ENCODE measurements at regions not wholly inside any gene's neighbourhood (a gene's known extent, or its start where the extent isn't known, plus 50 kb on each side); places are given as distances from the start of the nearest gene placed in this dataset.

DNA sequence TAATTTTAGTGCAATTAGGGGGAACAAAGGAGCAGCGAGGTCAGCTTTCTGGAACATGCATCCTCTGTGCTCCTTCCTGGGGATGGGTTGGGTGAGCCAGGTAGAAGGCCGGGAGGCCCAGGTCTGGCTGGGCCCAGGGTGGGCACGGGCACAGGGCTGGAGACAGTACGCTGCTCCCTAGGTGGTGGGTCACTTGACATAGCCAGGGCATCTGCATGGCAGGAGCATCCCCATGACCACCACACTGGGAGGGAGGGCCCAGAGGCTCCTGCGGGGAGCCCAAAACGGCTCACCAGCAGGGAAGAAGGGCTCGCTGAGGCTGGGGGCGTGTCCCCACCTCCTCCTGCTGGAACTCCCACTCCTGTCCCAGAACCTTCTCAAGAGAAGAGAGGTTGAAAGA, 216.8 kb downstream of the NXNL2 start:
- FAIRE-seq (no peak), DNase-seq (ENCODE audit: insufficient read length, low spot score) (no peak)

DNA sequence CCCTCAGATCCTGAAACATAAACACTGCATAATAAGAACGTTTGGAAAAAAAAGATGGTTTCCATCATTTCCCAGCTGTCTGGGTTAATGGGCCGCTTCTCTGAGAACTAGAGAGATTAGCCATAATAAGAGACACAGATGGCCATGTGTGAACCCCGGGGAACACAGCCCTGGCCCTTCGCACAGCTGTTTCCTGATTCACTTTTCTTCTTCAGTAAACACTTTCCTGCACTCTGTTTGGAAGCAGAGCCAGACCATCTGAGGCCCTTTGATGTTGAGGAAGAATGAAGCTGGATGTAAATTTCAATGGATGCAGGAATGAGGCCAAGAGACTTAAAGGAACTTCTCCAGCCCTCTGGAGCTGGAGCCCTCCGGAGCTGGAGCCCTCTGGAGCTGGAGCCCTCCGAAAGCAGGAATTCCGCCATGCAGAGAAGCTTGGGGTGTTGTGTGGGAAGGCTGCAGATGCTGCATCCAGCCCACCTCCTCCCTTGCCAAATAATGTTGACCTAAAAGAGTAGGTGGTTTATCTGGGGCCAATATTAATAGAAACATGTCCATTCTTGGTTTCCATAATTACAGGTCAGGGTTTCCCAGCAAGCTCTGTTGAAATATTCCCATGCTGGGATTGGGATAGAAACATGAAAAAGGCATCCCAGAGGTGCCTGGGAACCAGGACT, 218.9 kb downstream of the NXNL2 start:
- no peak for FAIRE-seq
- DNase-seq (ENCODE audit: insufficient read length, low spot score) = no peak

DNA sequence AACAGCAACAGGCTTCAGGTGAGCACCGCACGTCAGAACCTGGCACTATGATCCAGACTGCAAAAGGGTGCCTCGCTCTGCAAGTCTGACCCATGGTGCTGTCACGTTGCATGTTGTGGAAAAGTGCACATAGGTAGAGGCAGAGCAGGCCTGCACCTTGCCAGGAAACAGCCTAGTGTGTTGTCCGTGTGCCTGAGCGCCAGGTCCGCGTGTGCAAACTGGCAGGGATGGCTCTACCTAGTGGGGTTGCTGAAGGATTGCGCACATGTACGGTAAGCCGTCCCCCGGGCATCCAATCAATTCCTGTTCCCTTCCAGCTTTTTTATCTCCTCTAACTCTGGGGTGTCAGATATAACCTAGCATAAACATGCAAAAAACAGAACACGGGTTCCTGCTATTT, 219.5 kb downstream of the NXNL2 start:
- FAIRE-seq = no peak
- DNase-seq (ENCODE audit: insufficient read length, low spot score) = no peak

DNA sequence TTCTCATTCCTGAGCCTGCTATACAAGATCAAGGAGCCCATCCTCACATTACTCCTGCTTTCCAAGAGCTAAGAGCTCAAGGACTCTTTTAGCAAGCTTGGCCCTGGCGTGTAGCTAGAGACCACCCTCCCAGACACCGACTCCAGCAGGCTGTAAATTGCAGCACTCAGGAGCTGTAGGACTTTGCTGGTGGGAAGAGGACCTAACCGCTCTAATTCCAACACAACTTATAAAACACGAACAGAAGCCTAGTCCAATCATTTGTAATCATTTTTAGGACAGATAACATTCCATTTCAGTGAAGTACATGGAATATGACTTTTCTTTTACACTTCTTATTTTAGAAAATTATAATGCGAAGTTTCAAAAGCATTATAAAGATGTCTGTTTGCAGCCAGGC, 219.9 kb downstream of the NXNL2 start:
- FAIRE-seq = no peak

DNA sequence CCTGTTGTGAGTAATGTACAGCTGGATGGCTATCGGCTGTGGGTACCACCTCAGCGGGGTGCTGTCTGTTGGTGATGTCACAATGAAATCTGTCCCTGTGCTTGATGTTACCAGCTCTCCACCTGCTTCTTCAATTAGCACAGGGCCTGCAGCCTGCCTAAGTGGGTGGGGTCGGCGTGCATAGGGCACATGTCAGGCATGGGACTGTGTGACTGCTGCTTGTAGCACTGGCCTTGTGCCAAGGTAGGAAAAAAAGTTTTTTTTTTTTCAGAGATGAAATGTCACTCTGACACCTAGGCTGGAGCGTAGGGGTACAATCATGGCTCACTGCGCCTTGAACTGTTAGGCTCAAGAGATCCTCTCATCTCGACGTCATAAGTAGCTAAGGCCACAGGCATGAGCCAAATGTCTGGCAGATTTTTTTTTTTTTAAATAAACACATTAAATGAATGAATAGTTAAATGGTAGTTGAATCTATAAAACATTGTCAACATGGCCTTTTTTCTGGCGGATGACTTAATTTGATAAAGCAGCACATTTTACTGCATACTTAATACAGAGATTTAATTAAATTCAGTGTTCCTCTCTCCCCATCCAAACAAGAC, 222.5 kb downstream of the NXNL2 start:
- DNase-seq (ENCODE audit: insufficient read length, low spot score) = no peak
- FAIRE-seq = no peak

More for the DNA sequence above, 219.9 kb downstream of the NXNL2 start:
- no peak for DNase-seq (ENCODE audit: insufficient read length, low spot score)

DNA sequence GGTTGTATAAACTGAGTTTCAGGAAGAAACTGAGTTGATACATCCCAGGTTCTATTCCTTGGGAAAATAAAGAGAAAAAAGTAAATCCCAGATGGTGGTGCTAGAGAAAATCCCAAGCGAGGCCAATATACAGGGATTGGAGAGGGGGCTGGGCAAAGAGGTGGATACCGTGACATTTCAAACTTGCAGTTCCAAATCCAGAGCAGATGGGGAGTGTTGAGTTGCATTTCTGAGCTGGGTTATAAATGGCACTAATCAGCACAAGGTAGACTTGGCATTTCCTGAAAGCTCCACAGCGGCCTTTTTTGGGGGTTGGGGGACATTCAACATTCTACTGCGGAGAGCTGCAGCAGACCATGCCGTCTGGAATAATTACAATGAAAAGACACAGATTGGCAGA, 224.4 kb downstream of the NXNL2 start:
- FAIRE-seq (no peak), DNase-seq (ENCODE audit: insufficient read length, low spot score) (no peak)

DNA sequence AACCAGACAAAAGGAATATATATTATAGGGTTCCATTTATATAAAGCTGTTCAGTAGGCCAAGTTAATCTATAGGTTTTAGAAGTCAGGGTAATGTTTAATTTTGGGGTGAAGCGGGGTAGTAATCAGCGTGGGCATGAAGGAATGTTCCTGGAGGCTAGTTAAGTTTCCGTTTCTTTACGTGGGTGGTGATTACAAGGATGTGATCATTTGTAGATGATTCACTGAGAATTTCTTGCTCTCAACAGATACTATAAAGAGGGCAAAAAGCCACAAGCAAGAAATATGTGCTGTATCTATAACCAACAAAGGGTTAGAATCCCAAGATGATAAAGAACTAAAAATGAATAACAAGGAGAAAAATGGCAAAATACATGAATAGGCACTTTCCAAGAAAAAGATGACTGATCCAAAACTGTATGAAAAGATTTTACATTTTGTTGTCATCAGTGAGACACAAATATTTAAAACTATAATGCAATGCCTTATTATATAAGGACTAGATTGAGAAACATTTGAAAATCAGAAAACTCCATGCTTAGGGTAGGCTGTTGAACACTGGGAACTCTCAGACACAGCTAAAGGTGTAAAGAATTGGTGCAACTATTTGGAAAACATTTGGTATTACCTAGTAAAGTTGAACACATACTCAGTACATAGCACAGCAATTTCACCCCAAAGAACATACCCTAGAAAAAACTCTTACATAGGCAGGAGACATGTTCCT, 224.3 kb upstream of the S1PR3 start:
- FAIRE-seq (no peak), DNase-seq (ENCODE audit: insufficient read length, low spot score) (no peak)

DNA sequence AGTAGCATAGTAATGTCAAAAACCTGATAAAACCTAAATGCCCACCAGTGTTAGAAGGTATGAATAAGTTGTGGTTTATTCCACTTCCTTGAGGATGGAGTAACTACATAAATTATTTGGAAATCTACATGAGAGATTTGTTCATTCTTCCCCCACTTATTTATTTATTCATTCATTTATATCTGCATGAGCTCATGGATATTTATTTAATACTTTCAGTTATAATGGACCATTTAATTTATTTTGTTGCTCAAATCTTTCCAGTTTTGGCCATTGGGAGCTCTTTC, 223.8 kb upstream of the S1PR3 start:
- FAIRE-seq = no peak
- DNase-seq (ENCODE audit: insufficient read length, low spot score) = no peak

DNA sequence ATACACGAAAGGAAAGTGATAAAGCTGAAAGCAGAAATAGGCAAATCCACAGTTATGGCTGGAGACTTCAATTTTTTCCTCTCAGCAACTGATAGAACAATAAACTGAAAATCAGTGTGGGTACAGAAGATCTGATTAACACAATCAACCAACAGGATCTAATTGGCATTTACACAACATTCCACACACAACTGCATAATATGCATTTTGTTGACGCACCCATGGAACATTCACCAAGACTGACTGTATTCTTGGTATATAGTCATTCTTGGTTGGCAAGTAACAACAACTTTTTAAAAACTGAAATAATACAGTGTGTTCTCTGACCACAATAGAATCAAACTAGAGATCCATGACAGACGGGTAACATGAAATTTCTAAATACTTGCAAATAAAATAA, 218.7 kb upstream of the S1PR3 start:
- FAIRE-seq = no peak

DNA sequence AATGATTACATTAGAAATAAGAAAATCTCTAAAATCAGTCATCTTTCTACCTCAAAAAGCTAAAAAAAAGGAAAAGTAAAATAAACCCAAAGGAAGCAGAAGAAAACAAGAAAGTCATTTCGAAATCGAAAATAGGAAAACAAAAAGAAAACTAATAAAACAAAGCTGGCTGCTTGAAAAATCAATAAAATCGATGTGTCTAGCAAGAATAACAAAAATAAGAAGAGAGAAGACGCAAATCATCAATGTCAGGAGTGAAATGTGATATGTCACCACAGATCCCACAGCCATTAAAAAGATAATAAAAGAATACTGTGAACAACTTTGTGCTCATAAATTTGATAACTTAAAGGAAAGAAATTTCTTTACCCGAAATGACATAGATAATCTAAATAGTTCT, 218.1 kb upstream of the S1PR3 start:
- FAIRE-seq = no peak
- DNase-seq (ENCODE audit: insufficient read length, low spot score) = no peak

More for the DNA sequence above, 218.7 kb upstream of the S1PR3 start:
- DNase-seq (ENCODE audit: insufficient read length, low spot score) = no peak

DNA sequence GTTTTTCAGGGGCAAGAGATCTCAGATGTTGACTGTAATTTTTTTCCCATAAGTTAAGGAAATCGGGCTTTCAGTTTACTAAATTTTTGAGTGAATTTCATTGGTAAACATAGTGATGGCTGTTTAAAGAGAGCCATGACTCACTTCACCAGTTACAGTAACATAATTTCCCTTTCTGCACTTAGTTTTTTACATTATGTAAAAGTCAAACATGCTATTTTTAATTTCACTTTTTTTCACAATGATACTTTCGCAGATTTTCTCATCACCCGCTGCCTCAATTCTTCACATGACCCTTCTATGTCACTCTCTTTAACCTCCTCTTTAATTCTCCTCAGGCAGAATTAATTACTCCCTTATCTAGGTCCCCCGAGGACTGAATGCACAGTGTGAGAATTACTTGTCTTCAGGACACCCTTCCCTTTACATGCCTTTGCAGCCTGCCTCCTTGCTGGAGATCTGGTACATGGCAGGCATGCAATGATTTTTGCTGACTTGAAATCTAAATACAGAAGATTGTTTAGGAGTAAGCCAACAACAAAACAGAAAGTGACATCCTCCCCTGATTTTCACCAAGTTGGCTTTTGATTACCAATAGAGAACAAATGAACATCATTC, 217.5 kb upstream of the S1PR3 start:
- FAIRE-seq (no peak), DNase-seq (ENCODE audit: insufficient read length, low spot score) (no peak)

DNA sequence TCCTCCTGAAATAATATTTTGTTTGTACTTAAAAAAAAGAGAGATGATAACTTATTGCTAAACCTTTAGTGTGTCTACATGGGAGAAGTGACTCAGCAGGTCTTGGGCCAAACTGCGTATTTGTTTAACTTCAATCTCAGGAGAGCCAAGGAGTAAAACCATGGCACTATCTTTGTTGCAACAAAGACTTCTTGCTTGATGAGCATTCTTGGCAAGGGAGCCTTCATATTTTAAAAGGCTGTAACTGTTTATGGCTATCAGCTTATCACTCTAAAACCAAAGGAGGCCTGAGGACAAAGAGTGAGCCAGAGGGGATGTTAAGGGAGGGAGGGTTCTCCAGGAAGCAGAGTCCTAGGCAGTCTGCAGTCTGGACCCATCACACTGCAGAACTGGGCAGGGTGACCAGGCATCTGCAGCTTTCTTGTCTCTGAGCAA, 216.2 kb upstream of the S1PR3 start:
- FAIRE-seq (no peak), DNase-seq (ENCODE audit: insufficient read length, low spot score) (no peak)

DNA sequence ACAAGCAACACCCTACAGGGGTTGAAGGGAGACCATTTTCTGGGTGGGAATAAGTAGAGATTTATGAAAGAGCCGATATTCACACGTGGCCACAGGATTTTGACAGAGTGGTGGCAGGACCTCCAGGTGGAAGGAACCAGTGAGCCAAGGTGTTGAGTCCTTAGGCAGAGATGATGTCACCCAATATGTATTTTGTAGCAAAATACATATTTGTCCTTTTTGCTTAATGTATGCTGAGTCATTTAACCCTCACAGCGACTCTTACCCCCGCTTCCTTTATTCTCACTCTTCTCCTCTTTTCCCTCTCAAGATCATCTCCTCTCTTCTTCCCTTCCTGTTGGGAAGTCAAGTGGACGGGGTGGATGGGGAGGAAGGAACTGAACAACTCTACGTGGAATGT, 215.7 kb upstream of the S1PR3 start:
- DNase-seq (ENCODE audit: insufficient read length, low spot score) = no peak
- no peak for FAIRE-seq

DNA sequence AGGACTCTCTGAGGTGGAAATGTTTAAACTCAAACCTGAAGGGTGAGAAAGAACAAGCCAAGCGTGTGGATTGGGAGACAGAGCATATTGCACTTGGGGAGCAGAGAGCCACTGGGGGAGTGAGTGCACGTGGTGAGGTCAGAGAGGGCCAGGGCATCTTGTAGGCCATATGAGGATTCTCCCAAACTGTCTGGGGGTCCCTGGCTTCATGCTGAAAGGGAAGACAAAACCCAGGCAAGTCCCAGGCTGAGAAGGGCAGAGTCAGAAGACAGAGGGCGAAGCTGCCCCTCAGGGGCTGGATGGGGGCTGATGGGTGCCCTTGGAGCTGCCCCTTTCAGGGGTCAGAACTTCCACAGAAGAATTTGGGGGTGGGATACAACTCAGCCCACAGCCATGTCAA, 215.3 kb upstream of the S1PR3 start:
- DNase-seq (ENCODE audit: insufficient read length, low spot score) (no peak), FAIRE-seq (no peak)

DNA sequence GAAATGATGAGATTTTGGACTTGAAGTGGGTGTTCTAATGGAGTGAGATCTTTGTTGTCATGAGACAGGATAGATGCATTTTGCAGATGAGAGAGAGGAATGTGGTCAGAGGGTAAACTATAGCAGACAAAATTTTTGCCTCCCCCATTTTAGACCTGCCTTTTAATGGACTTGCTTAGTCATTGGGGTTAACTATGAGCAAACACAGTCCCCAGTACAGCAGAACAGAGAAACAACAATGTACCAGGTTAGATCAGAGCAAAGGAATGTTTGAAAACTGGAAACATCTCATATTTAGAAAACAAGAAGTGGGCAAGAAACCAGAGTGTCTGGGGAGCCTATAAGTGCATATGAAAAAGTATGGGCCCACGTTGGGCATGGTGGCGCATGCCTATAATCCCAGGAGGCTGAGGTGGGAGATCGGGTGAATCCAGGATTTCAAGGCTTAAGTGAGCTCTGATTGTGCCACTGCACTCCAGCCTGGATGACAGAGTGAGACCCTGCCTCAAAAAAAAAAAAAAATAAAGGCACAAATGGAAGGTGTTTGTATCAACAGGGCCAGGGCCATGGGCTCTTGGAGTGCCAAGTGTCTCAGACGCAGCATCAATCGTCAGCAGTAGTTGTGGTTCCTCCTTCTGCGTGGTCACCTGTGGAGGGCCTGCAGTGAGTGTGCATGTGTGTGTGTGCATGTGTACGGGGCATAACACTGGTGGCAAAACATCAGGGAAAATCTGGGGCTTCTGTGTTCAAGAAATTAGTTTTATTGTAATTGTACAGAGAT, 214.4 kb upstream of the S1PR3 start:
- FAIRE-seq (no peak), DNase-seq (ENCODE audit: insufficient read length, low spot score) (peak; percentile 33)

DNA sequence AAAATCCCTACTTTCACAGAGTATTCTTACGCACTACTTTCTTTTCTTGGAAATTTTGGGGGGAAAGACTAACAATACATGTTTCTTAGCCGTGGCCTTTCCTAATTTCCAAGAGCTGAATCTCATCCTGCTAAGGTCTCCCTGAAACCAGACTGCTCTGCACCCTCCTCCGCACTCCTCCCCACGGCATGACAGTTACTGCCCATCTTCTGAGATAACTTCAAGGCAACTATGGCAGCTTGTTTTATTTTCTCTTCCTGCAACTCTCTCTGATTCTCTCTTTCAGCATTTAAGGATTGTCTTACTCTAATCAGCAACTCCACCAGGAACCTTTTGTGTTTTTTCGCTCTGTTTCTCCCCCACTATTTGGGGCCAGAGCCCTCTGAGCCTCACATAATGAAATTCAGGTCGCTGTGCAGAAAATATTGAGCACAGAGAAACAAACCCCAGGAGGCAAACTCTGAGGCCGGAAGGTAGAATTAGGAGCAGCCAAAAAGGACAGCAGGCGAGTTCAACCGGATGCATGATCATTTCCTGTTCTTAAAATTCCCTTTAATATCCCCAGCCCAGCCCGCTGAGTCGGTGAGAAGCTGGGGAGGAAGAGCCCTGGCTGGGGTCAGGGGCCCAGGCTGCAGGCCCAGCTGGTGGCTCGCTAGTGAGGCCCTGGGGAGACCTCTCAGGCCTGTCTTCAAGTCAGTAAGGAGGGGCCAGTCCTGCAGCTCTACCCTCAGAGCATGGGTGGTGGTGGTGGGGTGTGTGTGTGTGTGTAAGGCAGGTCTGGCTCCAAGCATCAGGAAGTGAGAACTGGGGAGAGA, 213.6 kb upstream of the S1PR3 start:
- DNase-seq (ENCODE audit: insufficient read length, low spot score) (no peak), FAIRE-seq (no peak)

DNA sequence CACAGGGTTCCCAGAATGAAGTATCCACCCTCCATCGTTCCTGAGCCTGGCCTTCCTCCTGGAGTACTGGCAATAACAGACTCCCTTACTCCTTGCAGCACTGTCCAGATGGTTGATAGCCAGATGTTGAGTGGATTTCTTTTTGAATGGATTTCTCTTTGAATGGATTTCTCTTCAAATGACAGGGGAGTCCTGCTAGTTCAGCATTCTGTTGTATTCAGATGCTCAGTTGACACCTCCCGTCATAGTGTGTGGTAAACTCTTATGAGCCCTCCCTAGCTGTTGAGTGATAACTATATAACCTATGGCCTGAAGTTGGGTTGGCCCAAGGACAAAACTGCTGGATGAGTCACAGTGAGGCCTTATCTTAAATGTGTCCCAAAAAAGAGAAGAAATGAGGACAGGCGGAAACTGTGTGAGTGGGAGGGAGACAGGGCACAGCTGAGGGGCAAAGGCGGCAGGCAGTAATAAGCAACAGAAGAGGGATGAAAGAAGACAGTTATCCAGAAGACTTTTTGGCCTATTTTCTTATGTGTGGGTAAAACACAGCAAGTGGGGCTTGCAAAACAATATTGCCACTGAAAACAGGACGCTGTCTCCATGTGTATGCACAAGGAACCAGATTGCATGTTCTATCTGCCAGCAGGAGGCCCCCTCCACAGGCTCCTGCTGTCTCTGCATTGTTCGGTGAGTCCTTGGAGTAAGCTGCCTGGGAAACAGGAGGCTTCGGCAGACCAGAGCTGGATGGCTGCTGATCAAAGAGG, 209.5 kb upstream of the S1PR3 start:
- FAIRE-seq (no peak), DNase-seq (ENCODE audit: insufficient read length, low spot score) (no peak)

DNA sequence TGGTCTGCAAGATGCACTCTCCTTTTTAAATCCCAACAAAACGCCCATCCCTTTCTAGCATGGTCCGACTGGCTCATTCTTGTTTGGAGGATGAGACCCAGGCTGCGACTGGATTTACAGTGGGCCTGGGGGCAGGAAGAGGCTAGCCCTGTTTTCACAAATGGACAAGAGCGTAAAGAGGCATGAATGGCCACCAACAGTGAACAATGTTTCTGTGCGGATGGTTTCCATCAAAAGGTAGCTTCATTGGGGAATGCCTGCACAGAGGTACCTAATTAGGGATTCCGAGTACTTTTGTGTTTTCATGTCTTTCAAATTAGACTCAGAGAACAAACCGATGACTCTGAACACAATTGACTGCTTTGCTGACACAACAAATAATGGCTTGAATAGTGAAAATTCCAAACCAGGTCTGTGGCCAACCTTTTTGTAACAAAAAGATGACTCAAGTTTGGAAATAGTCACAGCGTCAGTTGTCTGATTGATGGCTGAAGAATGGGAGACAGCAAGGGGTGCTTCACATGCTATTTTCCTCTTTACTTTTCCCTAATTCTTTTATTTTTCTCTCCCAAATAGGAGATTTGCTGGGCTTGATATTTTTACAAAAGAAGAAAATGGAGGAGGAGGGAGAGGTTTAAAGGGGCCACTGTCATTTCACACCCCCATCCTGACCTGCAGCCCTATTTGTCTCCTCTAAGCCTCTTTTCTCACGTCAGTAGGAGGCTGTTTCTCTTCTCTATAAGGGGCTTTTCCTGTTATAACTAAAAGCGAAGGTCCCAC, 208.1 kb upstream of the S1PR3 start:
- no peak for DNase-seq (ENCODE audit: insufficient read length, low spot score)
- no peak for FAIRE-seq

DNA sequence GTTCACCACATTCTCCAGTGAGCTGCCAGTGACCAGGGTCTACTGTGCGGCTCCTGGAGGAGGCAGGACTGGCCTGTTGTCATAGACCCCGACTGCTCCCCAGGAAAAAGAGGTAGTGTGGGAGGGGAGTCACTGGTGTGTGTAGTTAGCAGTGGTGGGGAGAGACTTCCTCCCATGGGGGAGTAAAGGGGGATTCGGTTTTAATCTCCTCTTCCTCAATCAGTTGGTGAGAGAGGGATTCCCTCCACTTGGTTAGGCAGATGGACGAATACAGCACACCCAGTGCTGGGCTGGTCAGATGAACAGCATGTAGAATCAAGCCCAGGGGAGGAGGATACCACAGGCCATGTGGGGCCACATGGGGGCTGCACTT, 207.6 kb upstream of the S1PR3 start:
- FAIRE-seq (no peak), DNase-seq (ENCODE audit: insufficient read length, low spot score) (no peak)
